ENCODE measurements at regions not wholly inside any gene's neighbourhood (a gene's known extent, or its start where the extent isn't known, plus 50 kb on each side); places are given as distances from the start of the nearest gene placed in this dataset.

DNA sequence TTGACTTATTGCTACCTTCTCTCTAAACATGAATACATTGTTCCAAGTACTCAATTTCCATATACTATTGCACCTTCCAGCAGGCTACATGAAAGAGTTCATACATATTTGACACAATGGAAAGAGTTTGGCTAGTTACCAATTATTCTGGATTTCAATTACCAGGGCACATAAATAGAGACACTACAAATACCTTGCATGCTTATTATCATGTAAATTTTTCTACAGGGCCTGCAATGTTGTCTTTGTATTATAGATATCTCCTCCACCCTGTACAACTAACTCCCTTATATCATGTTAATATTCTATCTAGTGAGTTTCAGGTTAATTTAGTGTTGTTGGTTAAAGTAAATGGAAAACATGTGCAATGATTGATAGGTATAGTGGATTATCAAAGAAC, 540.7 kb upstream of the SLITRK5 start:
- H3K27ac ChIP-seq: no peak overlapping the region
- H3K9me3 ChIP-seq: no peaks in the 10 kb centered on the region
- no peak overlapping the region for H3K4me3 ChIP-seq
- no peak for FAIRE-seq
- no peak for ATAC-seq
- intact Hi-C loops (cut with DNase I): no loop called here
- no peaks in the 10 kb centered on the region for H3K27me3 ChIP-seq
- no peak for DNase-seq
- TF ChIP-seq, protein P1, sequence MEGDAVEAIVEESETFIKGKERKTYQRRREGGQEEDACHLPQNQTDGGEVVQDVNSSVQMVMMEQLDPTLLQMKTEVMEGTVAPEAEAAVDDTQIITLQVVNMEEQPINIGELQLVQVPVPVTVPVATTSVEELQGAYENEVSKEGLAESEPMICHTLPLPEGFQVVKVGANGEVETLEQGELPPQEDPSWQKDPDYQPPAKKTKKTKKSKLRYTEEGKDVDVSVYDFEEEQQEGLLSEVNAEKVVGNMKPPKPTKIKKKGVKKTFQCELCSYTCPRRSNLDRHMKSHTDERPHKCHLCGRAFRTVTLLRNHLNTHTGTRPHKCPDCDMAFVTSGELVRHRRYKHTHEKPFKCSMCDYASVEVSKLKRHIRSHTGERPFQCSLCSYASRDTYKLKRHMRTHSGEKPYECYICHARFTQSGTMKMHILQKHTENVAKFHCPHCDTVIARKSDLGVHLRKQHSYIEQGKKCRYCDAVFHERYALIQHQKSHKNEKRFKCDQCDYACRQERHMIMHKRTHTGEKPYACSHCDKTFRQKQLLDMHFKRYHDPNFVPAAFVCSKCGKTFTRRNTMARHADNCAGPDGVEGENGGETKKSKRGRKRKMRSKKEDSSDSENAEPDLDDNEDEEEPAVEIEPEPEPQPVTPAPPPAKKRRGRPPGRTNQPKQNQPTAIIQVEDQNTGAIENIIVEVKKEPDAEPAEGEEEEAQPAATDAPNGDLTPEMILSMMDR (IDR thresholded peaks at IDR 0.05): no peak
- no peaks in the 10 kb centered on the region for H3K4me1 ChIP-seq
- no peaks in the 10 kb centered on the region for H3K36me3 ChIP-seq

DNA sequence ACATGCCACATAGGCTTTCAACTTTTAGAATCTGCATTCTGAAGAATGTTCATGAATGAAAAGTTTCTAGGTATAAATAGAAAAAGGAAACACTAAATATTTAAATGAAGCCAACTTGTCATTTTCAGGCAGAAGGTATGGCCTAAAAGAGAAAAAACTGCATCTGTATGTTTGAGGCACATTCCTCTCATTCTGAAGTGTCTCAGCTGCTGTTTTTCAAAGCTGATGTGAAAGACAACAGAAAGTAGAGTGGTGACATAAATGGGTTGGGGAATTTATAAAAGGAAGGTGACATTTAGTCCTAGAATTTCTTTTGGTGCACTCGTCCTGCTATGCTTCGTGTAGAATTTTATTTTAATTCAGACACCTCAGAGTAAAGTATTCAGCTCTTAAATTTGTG, 539.6 kb upstream of the SLITRK5 start:
- TF ChIP-seq, protein P1 (IDR thresholded peaks at IDR 0.05): no peak
- ATAC-seq (no peak), FAIRE-seq (no peak), DNase-seq (no peak)
- no peak overlapping the region for H3K4me3 ChIP-seq
- H3K9me3 ChIP-seq: no peaks in the 10 kb centered on the region
- H3K27ac ChIP-seq: no peak overlapping the region
- intact Hi-C loops (cut with DNase I): no loop called here
- no peaks in the 10 kb centered on the region for H3K4me1 ChIP-seq
- 31 to 36% methylated on average over 2 of the region's 2 CpGs for WGBS, 2 donors
- H3K27me3 ChIP-seq: no peaks in the 10 kb centered on the region
- no peaks in the 10 kb centered on the region for H3K36me3 ChIP-seq

DNA sequence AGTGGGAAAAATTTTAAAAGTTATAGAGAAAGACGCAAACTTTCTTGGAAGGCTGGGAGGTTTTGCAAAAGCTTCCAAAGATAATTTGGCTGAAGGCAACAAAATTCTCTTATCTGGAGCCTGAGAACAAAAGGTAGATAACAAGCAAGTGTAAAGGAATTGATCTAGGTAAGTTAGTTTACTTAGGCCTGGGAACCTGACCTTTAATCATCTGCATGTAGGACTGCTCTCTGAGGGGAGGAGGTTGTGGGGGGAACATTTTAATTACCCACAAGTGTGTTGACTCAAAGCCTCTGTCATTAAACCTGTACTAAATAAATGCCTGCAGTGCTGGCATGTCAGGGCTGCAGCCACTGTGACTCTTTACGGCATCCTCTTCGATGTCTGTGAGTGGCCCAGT, 532.3 kb upstream of the SLITRK5 start:
- Histone ChIP-seq H3K9me3 (no peaks in the 10 kb centered on the region), H3K4me3 (no peak overlapping the region), H3K4me1 (no peaks in the 10 kb centered on the region), H3K27me3 (no peaks in the 10 kb centered on the region), H3K36me3 (no peaks in the 10 kb centered on the region), H3K27ac (no peak overlapping the region)
- TF ChIP-seq, protein P1 (IDR thresholded peaks at IDR 0.05): no peak
- ATAC-seq: no peak
- intact Hi-C loops (cut with DNase I): no loop called here
- 80 to 87% methylated on average over 3 of the region's 3 CpGs for WGBS, 2 donors
- FAIRE-seq: no peak
- no peak for DNase-seq

- Histone ChIP-seq H3K36me3 (no peaks in the 10 kb centered on the region), H3K4me1 (no peaks in the 10 kb centered on the region), H3K27ac (no peak overlapping the region), H3K4me3 (no peak overlapping the region), H3K27me3 (no peaks in the 10 kb centered on the region), H3K9me3 (no peaks in the 10 kb centered on the region)
- TF ChIP-seq, protein P1 (IDR thresholded peaks at IDR 0.05): no peak
- no peak for ATAC-seq
- intact Hi-C loops (cut with DNase I): no loop called here
- FAIRE-seq: no peak
- no peak for DNase-seq
Observed at GRCh38 chr13:87147076-87147475, 524.1 kb upstream of the SLITRK5 start.

GRCh38 chr13:87153371-87153770, 517.8 kb upstream of the SLITRK5 start:
- DNase-seq (no peak), ATAC-seq (no peak), FAIRE-seq (no peak)
- Histone ChIP-seq H3K36me3 (no peaks in the 10 kb centered on the region), H3K27me3 (no peaks in the 10 kb centered on the region), H3K4me1 (no peaks in the 10 kb centered on the region), H3K4me3 (no peak overlapping the region), H3K9me3 (no peaks in the 10 kb centered on the region), H3K27ac (no peak overlapping the region)
- intact Hi-C loops (cut with DNase I): no loop called here
- TF ChIP-seq, protein P1 (IDR thresholded peaks at IDR 0.05): no peak
- 59 to 75% methylated on average over 3 of the region's 3 CpGs for WGBS, 2 donors
